ENCODE measurements at regions not wholly inside any gene's neighbourhood (a gene's known extent, or its start where the extent isn't known, plus 50 kb on each side); places are given as distances from the start of the nearest gene placed in this dataset.

GRCh38 chr11:19482319-19483100 is 230.1 kb upstream of the NAV2 start:
- Histone ChIP-seq H3K27ac (ENCODE audit: low read depth, low read length) (no peak overlapping the region), H4K91ac (replicated peaks; ENCODE audit: insufficient read length, low read length) (no peak overlapping the region), H4K20me1 (replicated peaks in 1 of 2; ENCODE audit: control insufficient read depth in 1 of 2, insufficient read depth in 2 of 2, low read length in 2 of 2) (no peaks in the 10 kb centered on the region), H3K4me2 (ENCODE audit: insufficient read depth in 1 of 2, low read depth in 2 of 2, low read length in 2 of 2) (no peak overlapping the region), H2AFZ (ENCODE audit: low read length) (no peak overlapping the region), H3K27me3 (replicated peaks in 1 of 4; ENCODE audit: control insufficient read depth in 3 of 4, extremely low read depth in 1 of 4, insufficient read depth in 3 of 4, low read length in 3 of 4) (peaks cover 0 to 2% (median 0%) of the 10 kb centered on the region in 4 experiments; a peak in 2 of 7 replicates), H3K23me2 (ENCODE audit: low read depth, low read length) (no peaks in the 10 kb centered on the region), H3K4ac (replicated peaks; ENCODE audit: insufficient read length, low read depth, low read length) (no peak overlapping the region), H3K79me1 (ENCODE audit: low read depth, low read length) (no peaks in the 10 kb centered on the region), H3K79me2 (ENCODE audit: control insufficient read depth in 1 of 2, insufficient read depth in 2 of 2, low read length in 2 of 2) (no peaks in the 10 kb centered on the region), H3K18ac (ENCODE audit: extremely low read depth, low read length) (no peak overlapping the region), H3K14ac (ENCODE audit: insufficient read length) (no peak overlapping the region), H4K5ac (ENCODE audit: insufficient read length, low read depth, low read length) (no peak overlapping the region), H3K4me3 (ENCODE audit: extremely low read depth in 1 of 4, insufficient read depth in 2 of 4, low read depth in 3 of 4, low read length in 4 of 4) (no peak overlapping the region), H3K4me1 (replicated peaks in 1 of 4; ENCODE audit: control insufficient read depth in 3 of 4, insufficient read depth in 4 of 4, low read length in 3 of 4) (no peaks in the 10 kb centered on the region), H2BK5ac (ENCODE audit: low read depth, low read length) (no peak overlapping the region), H2BK12ac (ENCODE audit: low read depth, low read length) (no peak overlapping the region), H2BK20ac (ENCODE audit: low read length) (no peak overlapping the region), H2BK15ac (ENCODE audit: low read length) (no peak overlapping the region), H3K56ac (replicated peaks; ENCODE audit: insufficient read length, low read depth, low read length) (no peak overlapping the region), H2AK5ac (ENCODE audit: low read depth, low read length) (no peak overlapping the region), H3K9ac (replicated peaks in 1 of 4; ENCODE audit: extremely low read depth in 1 of 4, low read depth in 3 of 4, low read length in 3 of 4) (no peak overlapping the region), H4K8ac (ENCODE audit: extremely low read depth, insufficient read depth, low read length) (no peak overlapping the region), H2BK120ac (replicated peaks; ENCODE audit: low read depth, low read length) (no peak overlapping the region), H3K23ac (ENCODE audit: insufficient read length) (no peak overlapping the region), H3K36me3 (ENCODE audit: control insufficient read depth in 2 of 4, insufficient read depth in 4 of 4, low read length in 3 of 4) (no peaks in the 10 kb centered on the region), H3K9me3 (ENCODE audit: insufficient read depth in 2 of 2, low read depth in 1 of 2, low read length in 1 of 2) (no peaks in the 10 kb centered on the region)
- 77% methylated on average over 6 of the region's 6 CpGs; no CpG with 5 or more reads in 1 of the 2 experiments for WGBS, 2 experiments (ENCODE audit: extremely low coverage in 1 of 2, insufficient coverage in 1 of 2, insufficient read length in 1 of 2, insufficient replicate concordance in 2 of 2, low coverage in 1 of 2, low lambda C conversion rate in 2 of 2, missing lambda C conversion rate in 1 of 2)
- ChIA-PET POLR2A (ENCODE audit: partially characterized antibody) (interaction anchor here (0.6 kb wide), 1 partner anchor 189 kb away, joined by 3 read pairs; no protein-coding TSS in a partner anchor), CTCF (ENCODE audit: partially characterized antibody) (no interaction called here)
- FAIRE-seq, result no peak
- no peak for DNase-seq (ENCODE audit: low read depth in 1 of 2, low spot score in 2 of 2)
- no peak for TF ChIP-seq ZNF274 (IDR thresholded peaks at IDR 0.05; ENCODE audit: borderline replicate concordance, extremely low read depth, low read length)
- no peak for TF ChIP-seq SIRT6 (IDR thresholded peaks at IDR 0.05; ENCODE audit: low read length)
- TF ChIP-seq CBX5 (IDR thresholded peaks at IDR 0.05; ENCODE audit: low read depth, low read length), result no peak
- no peak for TF ChIP-seq RNF2 (IDR thresholded peaks at IDR 0.05; ENCODE audit: borderline replicate concordance, low read depth, low read length, missing control alignments, poor library complexity, severe bottlenecking)
- no peak for TF ChIP-seq MAFK (IDR thresholded peaks at IDR 0.05; ENCODE audit: low read depth, low read length)
